GM19468 (cell line): ENCODE measurements at regions not wholly inside any gene's neighbourhood (a gene's known extent, or its start where the extent isn't known, plus 50 kb on each side); places are given as distances from the start of the nearest gene placed in this dataset.
"Not testable (repeated sequence)": the region's sequence is repeated elsewhere in the genome, so short reads cannot be mapped to it uniquely, and the experiment has no call there.

ENCODE experiments used
- ATAC-seq: cut with Tn5 transposase; IDR thresholded peaks from one replicate; pipeline ENCODE4 v1.9.1; 2021; ENCODE audit warnings: mild to moderate bottlenecking, moderate library complexity, moderate number of reproducible peaks; ENCODE audit not compliant: unreplicated experiment; ENCODE audit errors: extremely low read depth

GRCh38 chr6:112502351-112503090 lies 155.4 kb downstream of the RFPL4B start:
- ATAC-seq = no peak

- no peak for ATAC-seq
Measured at GRCh38 chr6:112503091-112503596, 156.0 kb downstream of the RFPL4B start.

- no peak for ATAC-seq
Measured at GRCh38 chr6:112504621-112505020, 157.5 kb downstream of the RFPL4B start.

GRCh38 chr6:112511441-112511840 lies 164.3 kb downstream of the RFPL4B start:
- ATAC-seq = no peak

- no peak for ATAC-seq
Measured at GRCh38 chr6:112513175-112513574, 166.0 kb downstream of the RFPL4B start.

- no peak for ATAC-seq
Measured at GRCh38 chr6:112522587-112522986, 175.5 kb downstream of the RFPL4B start.

GRCh38 chr6:112524071-112524470 lies 176.9 kb downstream of the RFPL4B start:
- no peak for ATAC-seq

- ATAC-seq = no peak
Measured at GRCh38 chr6:112525749-112526148, 178.6 kb downstream of the RFPL4B start.

- no peak for ATAC-seq
Measured at GRCh38 chr6:112526594-112526993, 179.5 kb downstream of the RFPL4B start.

- ATAC-seq = not testable (repeated sequence)
Measured at GRCh38 chr6:112528306-112528705, 181.2 kb downstream of the RFPL4B start.

- ATAC-seq = no peak
Measured at GRCh38 chr6:112535816-112536215, 188.7 kb downstream of the RFPL4B start.

GRCh38 chr6:112539355-112539754 lies 192.2 kb downstream of the RFPL4B start:
- no peak for ATAC-seq

GRCh38 chr6:112541847-112542246 lies 194.7 kb downstream of the RFPL4B start:
- ATAC-seq = not testable (repeated sequence)

GRCh38 chr6:112547321-112548085 lies 200.4 kb downstream of the RFPL4B start:
- not testable (repeated sequence) for ATAC-seq

GRCh38 chr6:112549749-112550148 lies 202.6 kb downstream of the RFPL4B start:
- ATAC-seq = no peak

- ATAC-seq = no peak
Measured at GRCh38 chr6:112557435-112557834, 210.3 kb downstream of the RFPL4B start.

- ATAC-seq = no peak
Measured at GRCh38 chr6:112557961-112558360, 210.8 kb downstream of the RFPL4B start.

GRCh38 chr6:112560651-112561050 lies 213.5 kb downstream of the RFPL4B start:
- ATAC-seq = no peak

- no peak for ATAC-seq
Measured at GRCh38 chr6:112562301-112563231, 215.4 kb downstream of the RFPL4B start.

- ATAC-seq = no peak
Measured at GRCh38 chr6:112563368-112563767, 216.2 kb downstream of the RFPL4B start.
